MM.1S (cell line): ENCODE measurements at regions not wholly inside any gene's neighbourhood (a gene's known extent, or its start where the extent isn't known, plus 50 kb on each side); places are given as distances from the start of the nearest gene placed in this dataset.

Source experiments
- EZH2 ChIP-seq: fragments of 300-600 bp; sonication (generic); optimal IDR thresholded peaks from 2 replicates; pipeline ENCODE3; 2017; ENCODE audit warnings: low read depth, mild to moderate bottlenecking, antibody characterized with exemption, low read length, mixed read lengths
- EZH2phosphoT487 ChIP-seq: fragments of 300-600 bp; sonication (generic); IDR thresholded peaks from 2 replicates; pipeline ENCODE4 v1.6.1; 2018; ENCODE audit warnings: antibody characterized with exemption, low read length
- TF ChIP-seq, protein P1 (sequence below): fragments of 300-600 bp; sonication (generic); IDR thresholded peaks from 2 replicates; pipeline ENCODE4 v1.5.1; 2016; ENCODE audit warnings: antibody characterized with exemption, low read length, mixed read lengths

DNA sequence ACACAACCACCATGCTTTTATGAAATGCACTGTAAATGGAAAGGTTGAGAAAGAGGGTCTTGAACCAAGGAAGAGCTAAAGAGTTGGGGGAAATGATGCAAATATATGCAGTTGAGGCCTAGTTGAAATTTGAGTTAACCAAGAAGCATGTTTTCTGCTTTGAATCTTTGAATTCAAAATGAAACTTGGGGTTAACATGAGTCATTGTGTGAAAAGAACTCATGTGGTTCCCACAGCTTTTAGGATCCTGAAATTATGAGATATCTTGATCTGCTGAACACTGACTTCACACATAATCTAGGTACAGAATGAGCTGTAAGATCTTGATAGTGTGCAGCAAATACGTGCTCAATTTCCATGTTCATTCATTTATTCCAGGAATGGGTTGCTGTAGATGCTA, 422.9 kb upstream of the TRIB2 start:
- TF ChIP-seq, protein P1, sequence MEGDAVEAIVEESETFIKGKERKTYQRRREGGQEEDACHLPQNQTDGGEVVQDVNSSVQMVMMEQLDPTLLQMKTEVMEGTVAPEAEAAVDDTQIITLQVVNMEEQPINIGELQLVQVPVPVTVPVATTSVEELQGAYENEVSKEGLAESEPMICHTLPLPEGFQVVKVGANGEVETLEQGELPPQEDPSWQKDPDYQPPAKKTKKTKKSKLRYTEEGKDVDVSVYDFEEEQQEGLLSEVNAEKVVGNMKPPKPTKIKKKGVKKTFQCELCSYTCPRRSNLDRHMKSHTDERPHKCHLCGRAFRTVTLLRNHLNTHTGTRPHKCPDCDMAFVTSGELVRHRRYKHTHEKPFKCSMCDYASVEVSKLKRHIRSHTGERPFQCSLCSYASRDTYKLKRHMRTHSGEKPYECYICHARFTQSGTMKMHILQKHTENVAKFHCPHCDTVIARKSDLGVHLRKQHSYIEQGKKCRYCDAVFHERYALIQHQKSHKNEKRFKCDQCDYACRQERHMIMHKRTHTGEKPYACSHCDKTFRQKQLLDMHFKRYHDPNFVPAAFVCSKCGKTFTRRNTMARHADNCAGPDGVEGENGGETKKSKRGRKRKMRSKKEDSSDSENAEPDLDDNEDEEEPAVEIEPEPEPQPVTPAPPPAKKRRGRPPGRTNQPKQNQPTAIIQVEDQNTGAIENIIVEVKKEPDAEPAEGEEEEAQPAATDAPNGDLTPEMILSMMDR, result no peak
- no peak for TF ChIP-seq EZH2
- TF ChIP-seq EZH2phosphoT487, result no peak
